HUES6 (cell line): ENCODE measurements at regions not wholly inside any gene's neighbourhood (a gene's known extent, or its start where the extent isn't known, plus 50 kb on each side); places are given as distances from the start of the nearest gene placed in this dataset.

Experiments used
- H3K27ac ChIP-seq: 2 replicates; pipeline ENCODE4 v1.7.0; 2013; ENCODE audit warnings: low read depth, mild to moderate bottlenecking, low read length, inconsistent platforms
- H3K27me3 ChIP-seq: 2 replicates; pipeline ENCODE4 v1.6.1; 2013; ENCODE audit warnings: low read length; ENCODE audit not compliant: control insufficient read depth, insufficient read depth
- H3K36me3 ChIP-seq: 2 replicates; pipeline ENCODE4 v1.6.1; 2013; ENCODE audit warnings: low read length; ENCODE audit not compliant: control insufficient read depth, insufficient read depth
- H3K4me1 ChIP-seq: 2 replicates; pipeline ENCODE4 v1.6.1; 2013; ENCODE audit warnings: low read length; ENCODE audit not compliant: control insufficient read depth, insufficient read depth
- H3K4me3 ChIP-seq: 2 replicates; pipeline ENCODE4 v1.5.1; 2013; ENCODE audit warnings: low read depth, low read length
- H3K9ac ChIP-seq: one replicate; pipeline ENCODE4 v1.6.1; 2013; ENCODE audit warnings: mild to moderate bottlenecking, low read length
- H3K9me3 ChIP-seq: 2 replicates; pipeline ENCODE4 v1.6.1; 2013; ENCODE audit warnings: low read depth, low read length; ENCODE audit not compliant: control insufficient read depth, insufficient read depth

- Histone ChIP-seq H3K27ac (no peak overlapping the region), H3K9me3 (no peaks in the 10 kb centered on the region), H3K27me3 (no peaks in the 10 kb centered on the region), H3K36me3 (no peaks in the 10 kb centered on the region), H3K4me1 (no peaks in the 10 kb centered on the region), H3K9ac (no peak overlapping the region), H3K4me3 (no peak overlapping the region)
Observed at GRCh38 chr18:38826247-38826646, 1260.6 kb upstream of the CELF4 start.

GRCh38 chr18:38811209-38811608 is 1245.6 kb upstream of the CELF4 start:
- no peaks in the 10 kb centered on the region for H3K4me1 ChIP-seq
- H3K9ac ChIP-seq: no peak overlapping the region
- H3K27ac ChIP-seq: no peak overlapping the region
- no peak overlapping the region for H3K4me3 ChIP-seq
- H3K27me3 ChIP-seq: no peaks in the 10 kb centered on the region
- no peaks in the 10 kb centered on the region for H3K36me3 ChIP-seq
- no peaks in the 10 kb centered on the region for H3K9me3 ChIP-seq

- Histone ChIP-seq H3K36me3 (no peaks in the 10 kb centered on the region), H3K9me3 (no peaks in the 10 kb centered on the region), H3K4me3 (no peak overlapping the region), H3K27me3 (no peaks in the 10 kb centered on the region), H3K4me1 (peaks cover 1% of the 10 kb centered on the region; the same call in 1 of the 2 replicates), H3K9ac (no peak overlapping the region), H3K27ac (no peak overlapping the region)
Observed at GRCh38 chr18:38810789-38811188, 1245.2 kb upstream of the CELF4 start.

- no peaks in the 10 kb centered on the region for H3K9me3 ChIP-seq
- H3K27ac ChIP-seq: no peak overlapping the region
- peaks cover 11% of the 10 kb centered on the region; the same call in 1 of the 2 replicates for H3K4me1 ChIP-seq
- no peaks in the 10 kb centered on the region for H3K36me3 ChIP-seq
- H3K9ac ChIP-seq: no peak overlapping the region
- no peak overlapping the region for H3K4me3 ChIP-seq
- no peaks in the 10 kb centered on the region for H3K27me3 ChIP-seq
Observed at GRCh38 chr18:38807915-38808314, 1242.3 kb upstream of the CELF4 start.

GRCh38 chr18:38805256-38805655 is 1239.7 kb upstream of the CELF4 start:
- Histone ChIP-seq H3K9me3 (no peaks in the 10 kb centered on the region), H3K4me1 (peaks cover 11% of the 10 kb centered on the region; the same call in 1 of the 2 replicates), H3K27me3 (no peaks in the 10 kb centered on the region), H3K9ac (no peak overlapping the region), H3K27ac (no peak overlapping the region), H3K36me3 (no peaks in the 10 kb centered on the region), H3K4me3 (no peak overlapping the region)

GRCh38 chr18:38801640-38802039 is 1236.0 kb upstream of the CELF4 start:
- H3K4me3 ChIP-seq: no peak overlapping the region
- peaks cover 11% of the 10 kb centered on the region; the same call in 1 of the 2 replicates for H3K4me1 ChIP-seq
- no peaks in the 10 kb centered on the region for H3K36me3 ChIP-seq
- no peak overlapping the region for H3K9ac ChIP-seq
- H3K27me3 ChIP-seq: no peaks in the 10 kb centered on the region
- 0 out of 2 replicates have a peak, but pooled peaks cover 4% of the 10 kb centered on the region for H3K9me3 ChIP-seq
- H3K27ac ChIP-seq: no peak overlapping the region

- Histone ChIP-seq H3K4me3 (no peak overlapping the region), H3K36me3 (no peaks in the 10 kb centered on the region), H3K27me3 (no peaks in the 10 kb centered on the region), H3K4me1 (no peaks in the 10 kb centered on the region), H3K27ac (no peak overlapping the region), H3K9ac (no peak overlapping the region), H3K9me3 (0 out of 2 replicates have a peak, but pooled peaks cover 4% of the 10 kb centered on the region)
Observed at GRCh38 chr18:38796762-38797161, 1231.2 kb upstream of the CELF4 start.

- Histone ChIP-seq H3K27me3 (no peaks in the 10 kb centered on the region), H3K9ac (no peak overlapping the region)
Observed at GRCh38 chr18:38792731-38793130, 1227.1 kb upstream of the CELF4 start.

GRCh38 chr18:38790786-38791185 is 1225.2 kb upstream of the CELF4 start:
- Histone ChIP-seq H3K27ac (no peak overlapping the region), H3K4me3 (no peak overlapping the region), H3K9ac (no peak overlapping the region), H3K9me3 (no peaks in the 10 kb centered on the region; the same call in 1 of the 2 replicates), H3K27me3 (no peaks in the 10 kb centered on the region), H3K36me3 (no peaks in the 10 kb centered on the region), H3K4me1 (no peaks in the 10 kb centered on the region)

More at GRCh38 chr18:38792731-38793130, 1227.1 kb upstream of the CELF4 start:
- Histone ChIP-seq H3K9me3 (no peaks in the 10 kb centered on the region), H3K27ac (no peak overlapping the region), H3K4me3 (no peak overlapping the region), H3K36me3 (no peaks in the 10 kb centered on the region), H3K4me1 (no peaks in the 10 kb centered on the region)

- no peaks in the 10 kb centered on the region for H3K27me3 ChIP-seq
Observed at GRCh38 chr18:38790303-38790702, 1224.7 kb upstream of the CELF4 start.

GRCh38 chr18:38789141-38789540 is 1223.5 kb upstream of the CELF4 start:
- no peak overlapping the region for H3K9ac ChIP-seq
- H3K36me3 ChIP-seq: no peaks in the 10 kb centered on the region
- H3K4me1 ChIP-seq: no peaks in the 10 kb centered on the region
- H3K27ac ChIP-seq: no peak overlapping the region
- no peak overlapping the region for H3K4me3 ChIP-seq
- H3K27me3 ChIP-seq: no peaks in the 10 kb centered on the region
- no peaks in the 10 kb centered on the region; the same call in 1 of the 2 replicates for H3K9me3 ChIP-seq

More at GRCh38 chr18:38790303-38790702, 1224.7 kb upstream of the CELF4 start:
- H3K27ac ChIP-seq: no peak overlapping the region
- no peak overlapping the region for H3K4me3 ChIP-seq
- no peaks in the 10 kb centered on the region for H3K4me1 ChIP-seq
- H3K9ac ChIP-seq: no peak overlapping the region
- no peaks in the 10 kb centered on the region; the same call in 1 of the 2 replicates for H3K9me3 ChIP-seq
- H3K36me3 ChIP-seq: no peaks in the 10 kb centered on the region

GRCh38 chr18:38786906-38787305 is 1221.3 kb upstream of the CELF4 start:
- Histone ChIP-seq H3K36me3 (no peaks in the 10 kb centered on the region), H3K4me3 (no peak overlapping the region), H3K27ac (no peak overlapping the region), H3K27me3 (no peaks in the 10 kb centered on the region), H3K4me1 (no peaks in the 10 kb centered on the region), H3K9me3 (peaks cover 4% of the 10 kb centered on the region; the same call in 1 of the 2 replicates), H3K9ac (no peak overlapping the region)
